ENCODE measurements at regions not wholly inside any gene's neighbourhood (a gene's known extent, or its start where the extent isn't known, plus 50 kb on each side); places are given as distances from the start of the nearest gene placed in this dataset.

GRCh38 chr16:79849119-79849518 is 248.6 kb upstream of the MAF start (continued):
- TF ChIP-seq TSHZ2 (CRISPR knock-in tag; IDR thresholded peaks at IDR 0.05) = no peak
- no peak for TF ChIP-seq RARB (CRISPR knock-in tag; IDR thresholded peaks at IDR 0.05)

GRCh38 chr16:79848719-79849118 is 248.2 kb upstream of the MAF start:
- no peak for ATAC-seq
- TF ChIP-seq ARNTL (CRISPR knock-in tag; IDR thresholded peaks at IDR 0.05; ENCODE audit: borderline replicate concordance, low read depth) (no peak), SNAI2 (CRISPR knock-in tag; IDR thresholded peaks at IDR 0.05) (no peak), ISL1 (CRISPR knock-in tag; IDR thresholded peaks at IDR 0.05) (no peak), ZFP3 (CRISPR knock-in tag; IDR thresholded peaks at IDR 0.05) (no peak), CSRNP3 (CRISPR knock-in tag; IDR thresholded peaks at IDR 0.05) (no peak), TSHZ2 (CRISPR knock-in tag; IDR thresholded peaks at IDR 0.05) (no peak), ZNF8 (CRISPR knock-in tag; IDR thresholded peaks at IDR 0.05) (no peak), ESRRG (CRISPR knock-in tag; IDR thresholded peaks at IDR 0.05) (no peak), CREB5 (CRISPR knock-in tag; IDR thresholded peaks at IDR 0.05; ENCODE audit: low read depth) (no peak), TCF4 (CRISPR knock-in tag; IDR thresholded peaks at IDR 0.05; ENCODE audit: borderline replicate concordance) (no peak), ZNF565 (CRISPR knock-in tag; conservative IDR thresholded peaks at IDR 0.05; ENCODE audit: low read depth) (no peak)

- no peak for ATAC-seq
- TF ChIP-seq CSDC2 (CRISPR knock-in tag; IDR thresholded peaks at IDR 0.05) = no peak
- no peak for TF ChIP-seq CREB5 (CRISPR knock-in tag; IDR thresholded peaks at IDR 0.05; ENCODE audit: low read depth)
- TF ChIP-seq ZNF565 (CRISPR knock-in tag; conservative IDR thresholded peaks at IDR 0.05; ENCODE audit: low read depth) = no peak
- TF ChIP-seq RARB (CRISPR knock-in tag; IDR thresholded peaks at IDR 0.05) = no peak
- no peak for TF ChIP-seq ZFP30 (CRISPR knock-in tag; IDR thresholded peaks at IDR 0.05)
- no peak for TF ChIP-seq OSR1 (CRISPR knock-in tag; IDR thresholded peaks at IDR 0.05)
- TF ChIP-seq TSHZ2 (CRISPR knock-in tag; IDR thresholded peaks at IDR 0.05) = no peak
- TF ChIP-seq TCF4 (CRISPR knock-in tag; IDR thresholded peaks at IDR 0.05; ENCODE audit: borderline replicate concordance) = no peak
- no peak for TF ChIP-seq SNAI2 (CRISPR knock-in tag; IDR thresholded peaks at IDR 0.05)
- TF ChIP-seq BACH2 (CRISPR knock-in tag; IDR thresholded peaks at IDR 0.05; ENCODE audit: borderline replicate concordance) = no peak
- TF ChIP-seq CSRNP3 (CRISPR knock-in tag; IDR thresholded peaks at IDR 0.05) = no peak
- TF ChIP-seq ESRRG (CRISPR knock-in tag; IDR thresholded peaks at IDR 0.05) = no peak
- TF ChIP-seq ARNTL (CRISPR knock-in tag; IDR thresholded peaks at IDR 0.05; ENCODE audit: borderline replicate concordance, low read depth) = no peak
- no peak for TF ChIP-seq GLIS3 (CRISPR knock-in tag; IDR thresholded peaks at IDR 0.05)
- TF ChIP-seq ZNF8 (CRISPR knock-in tag; IDR thresholded peaks at IDR 0.05) = no peak
- TF ChIP-seq TOX (CRISPR knock-in tag; IDR thresholded peaks at IDR 0.05; ENCODE audit: borderline replicate concordance) = no peak
- no peak for TF ChIP-seq PATZ1 (CRISPR knock-in tag; IDR thresholded peaks at IDR 0.05; ENCODE audit: borderline replicate concordance)
- TF ChIP-seq ZNF70 (CRISPR knock-in tag; IDR thresholded peaks at IDR 0.05) = no peak
Measured at GRCh38 chr16:79847569-79847968, 247.0 kb upstream of the MAF start.
